Adrenal gland (tissue), 9 donors: ENCODE measurements at regions not wholly inside any gene's neighbourhood (a gene's known extent, or its start where the extent isn't known, plus 50 kb on each side); places are given as distances from the start of the nearest gene placed in this dataset.
"Not testable (repeated sequence)": the region's sequence is repeated elsewhere in the genome, so short reads cannot be mapped to it uniquely, and the experiment has no call there.

Experiments
- DNase-seq, 7 donors: peaks; one replicate each; pipeline ENCODE4 v3.0.0-alpha.2; 2019 to 2020
- H3K27ac ChIP-seq, 5 donors: fragments of 200-600 bp; sonication (generic) in 4 of 5; 1 replicate in 3 of 5; 2 replicates in 2 of 5; pipeline versions ENCODE4 v1.5.1 to v1.8.0; 2016 to 2020; ENCODE audit warnings: mild to moderate bottlenecking in 1 of 5
- H3K27me3 ChIP-seq: fragments of 200-600 bp; 2 replicates; pipeline ENCODE4 v1.8.0; 2021
- H3K36me3 ChIP-seq, 2 donors: fragments of 200-600 bp; replicated peaks in 1 of 2; 1 replicate in 1 of 2; 2 replicates in 1 of 2; pipeline versions ENCODE4 v1.5.1 to v1.8.0; 2018 to 2022
- H3K4me1 ChIP-seq, 2 donors: fragments of 200-600 bp; replicated peaks in 1 of 2; 1 replicate in 1 of 2; 2 replicates in 1 of 2; pipeline versions ENCODE4 v1.5.1 to v1.8.0; 2018 to 2021
- H3K4me3 ChIP-seq, 4 donors: fragments of 200-600 bp; sonication (generic) in 3 of 4; one replicate each; pipeline ENCODE4 v1.5.1; 2016 to 2018
- H3K9me3 ChIP-seq, 3 donors: fragments of 200-600 bp; sonication (generic) in 1 of 3; replicated peaks in 1 of 3; 1 replicate in 2 of 3; 2 replicates in 1 of 3; pipeline versions ENCODE4 v1.5.1 to v1.8.0; 2016 to 2021
- CTCF ChIP-seq, 6 experiments: fragments of 450-650 bp in 4 of 6; fragments of 200-600 bp in 2 of 6; sonication (generic) in 1 of 6; IDR thresholded peaks; 1 replicate in 5 of 6; 2 replicates in 1 of 6; pipeline versions ENCODE4 v1.5.1 to v1.8.0; 2016 to 2021; ENCODE audit warnings: antibody characterized with exemption in 6 of 6, mild to moderate bottlenecking in 2 of 6, moderate library complexity in 1 of 6
- POLR2A ChIP-seq, 2 donors: fragments of 450-650 bp; IDR thresholded peaks; one replicate each; pipeline ENCODE4 v1.6.1; 2017; ENCODE audit warnings: antibody characterized with exemption in 2 of 2, mild to moderate bottlenecking in 2 of 2, moderate library complexity in 1 of 2
- WGBS, 4 donors: extraction: QIAGEN DNeasy Blood & Tissue Kit in 2 of 4; methylation state at CpG; one replicate each; pipeline versions ENCODE4 v1.1.5 to v1.1.7; 2013 to 2017; 5-methylcytosine and 5-hydroxymethylcytosine counted together
- intact Hi-C, 2 donors: fragments of 100-400 bp; cut with DNase I; formaldehyde crosslinking; loops; one replicate each; pipeline versions ENCODE4 v1.14.1 to v1.15.0; 2022 to 2023
- donor health status: healthy with polysubstance abuse.
- donor health status: Bipolar disorder and iron deficiency.
- donor health status: DM: yes; HTN: yes; CAD: no.
- donor health status: DM: no; HTN: no; CAD: no.
- donor health status: DM: no; HTN: no; CAD: no.

DNA sequence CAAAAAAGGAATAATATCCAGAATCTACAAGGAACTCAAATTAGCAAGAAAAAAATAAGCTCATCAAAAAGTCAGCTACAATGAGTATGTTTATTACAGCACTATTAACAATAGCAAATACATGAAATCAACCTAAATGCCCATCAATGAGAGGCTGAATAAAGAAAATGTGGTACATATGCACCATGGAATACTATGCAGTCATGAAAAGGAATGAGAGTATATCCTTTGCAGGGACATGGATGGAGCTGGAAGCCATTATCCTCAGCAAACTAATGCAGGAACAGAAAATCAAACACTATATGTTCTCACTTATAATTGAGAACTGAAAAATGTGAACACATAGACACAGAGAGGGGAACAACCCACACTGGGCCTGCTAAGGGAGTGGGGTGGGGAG, 178.4 kb upstream of the IRS4 start:
- no peak overlapping the region for H3K27ac ChIP-seq
- no peaks in the 10 kb centered on the region for H3K4me1 ChIP-seq
- TF ChIP-seq POLR2A (IDR thresholded peaks at IDR 0.05) (no peak), CTCF (IDR thresholded peaks at IDR 0.05) (no peak)
- no peaks in the 10 kb centered on the region for H3K9me3 ChIP-seq
- H3K27me3 ChIP-seq = peaks cover 4% of the 10 kb centered on the region
- no peak for DNase-seq
- H3K4me3 ChIP-seq = no peak overlapping the region
- H3K36me3 ChIP-seq = no peaks in the 10 kb centered on the region
- intact Hi-C loops = no loop called here

DNA sequence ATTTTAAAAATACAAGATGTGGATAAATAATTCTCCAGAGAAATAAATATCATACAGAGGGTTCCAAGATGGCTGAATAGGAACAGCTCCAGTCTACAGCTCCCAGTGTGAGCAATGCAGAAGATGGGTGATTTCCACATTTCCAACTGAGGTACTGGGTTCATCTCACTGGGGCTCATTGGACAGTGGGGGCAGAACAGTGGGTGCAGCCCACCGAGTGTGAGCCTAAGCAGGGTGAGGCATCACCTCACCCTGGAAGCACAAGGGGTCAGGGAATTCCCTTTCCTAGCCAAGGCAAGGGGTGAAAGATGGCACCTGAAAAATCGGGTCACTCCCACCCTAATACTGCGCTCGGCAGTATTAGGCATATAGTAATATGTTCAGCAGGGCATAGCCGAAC, 167.5 kb upstream of the IRS4 start:
- H3K4me1 ChIP-seq, H3K36me3 ChIP-seq, H3K4me3 ChIP-seq, intact Hi-C loops, H3K27ac ChIP-seq, DNase-seq, H3K27me3 ChIP-seq, H3K9me3 ChIP-seq: not testable (repeated sequence)
- WGBS, 4 donors = 81 to 84% (median 82%) methylated on average over 4 to 5 of the region's 5 CpGs; no CpG with 5 or more reads in 1 of the 4 donors

DNA sequence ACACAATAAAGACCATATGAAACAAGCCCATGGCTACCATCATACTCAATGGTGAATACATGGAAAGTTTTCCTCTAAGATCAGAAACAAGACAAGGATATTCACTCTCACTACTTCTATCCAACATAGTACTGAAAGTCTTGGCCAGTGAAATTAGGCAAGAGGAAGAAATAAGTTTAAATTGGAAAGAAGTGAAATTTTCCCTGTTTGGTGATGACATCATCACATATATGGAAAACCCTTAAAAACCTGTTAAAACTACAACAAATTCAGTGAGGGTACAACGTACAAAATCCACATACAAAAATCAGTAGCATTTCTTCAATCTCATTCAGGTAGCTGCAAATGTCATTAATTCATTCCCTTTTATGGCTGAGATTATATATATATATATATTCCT, 164.0 kb upstream of the IRS4 start:
- Histone ChIP-seq H3K27ac (no peak overlapping the region), H3K9me3 (no peaks in the 10 kb centered on the region), H3K4me1 (no peaks in the 10 kb centered on the region), H3K4me3 (no peak overlapping the region), H3K27me3 (no peaks in the 10 kb centered on the region), H3K36me3 (no peaks in the 10 kb centered on the region)
- TF ChIP-seq CTCF (IDR thresholded peaks at IDR 0.05) (no peak), POLR2A (IDR thresholded peaks at IDR 0.05) (no peak)
- intact Hi-C loops = no loop called here
- 54 to 87% (median 67%) methylated on average over 1 of the region's 1 CpG for WGBS, 4 donors
- DNase-seq = no peak

GRCh38 chrX:108896349-108896748, 160.0 kb upstream of the IRS4 start:
- H3K4me3 ChIP-seq, H3K27ac ChIP-seq, H3K36me3 ChIP-seq, intact Hi-C loops, DNase-seq, H3K9me3 ChIP-seq, H3K4me1 ChIP-seq, H3K27me3 ChIP-seq: not testable (repeated sequence)

DNA sequence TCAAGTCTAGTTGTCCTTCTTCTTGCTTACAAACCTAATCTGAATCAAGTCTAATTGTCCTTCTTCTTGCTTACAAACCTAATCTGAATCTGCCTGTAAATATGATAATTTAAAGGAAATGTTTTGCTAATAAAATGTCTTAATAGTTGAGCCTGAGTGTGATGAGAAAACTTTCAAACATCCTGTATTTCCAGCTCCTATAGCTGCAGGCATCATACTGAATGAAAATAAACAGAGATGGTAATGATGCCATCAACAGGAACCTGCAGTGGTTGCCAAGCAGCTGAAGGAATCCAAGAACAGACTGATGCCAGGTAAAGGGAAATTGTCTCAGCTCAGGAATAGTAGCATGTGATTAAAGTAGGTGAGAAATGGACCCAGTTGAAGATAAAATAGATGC, 156.1 kb upstream of the IRS4 start:
- Histone ChIP-seq H3K9me3 (no peaks in the 10 kb centered on the region), H3K4me3 (no peak overlapping the region), H3K36me3 (no peaks in the 10 kb centered on the region), H3K4me1 (no peaks in the 10 kb centered on the region), H3K27ac (no peak overlapping the region), H3K27me3 (peaks cover 4% of the 10 kb centered on the region)
- intact Hi-C loops = no loop called here
- no peak for DNase-seq
- no peak for TF ChIP-seq POLR2A (IDR thresholded peaks at IDR 0.05)
- no peak for TF ChIP-seq CTCF (IDR thresholded peaks at IDR 0.05)

DNA sequence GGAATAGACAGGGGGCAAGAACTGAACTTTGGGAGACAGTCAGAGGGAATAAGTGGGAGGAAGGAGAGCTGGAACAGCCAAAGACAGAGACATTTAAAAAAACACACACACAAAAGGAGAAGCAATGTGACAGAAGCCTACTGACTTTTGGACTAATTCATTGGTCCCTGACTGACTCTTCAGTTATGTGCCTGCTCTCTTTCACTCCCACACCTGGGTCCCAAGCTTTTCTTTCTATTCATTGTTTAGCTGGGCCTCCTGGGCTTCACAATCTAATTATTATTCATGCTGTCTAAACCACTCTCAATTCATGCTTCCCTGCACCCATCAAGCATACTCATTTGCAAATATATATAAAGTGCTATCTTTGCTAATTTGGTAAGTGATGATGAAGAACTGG, 139.2 kb upstream of the IRS4 start:
- peaks cover 3% of the 10 kb centered on the region for H3K27me3 ChIP-seq
- intact Hi-C loops = no loop called here
- TF ChIP-seq POLR2A (IDR thresholded peaks at IDR 0.05) = no peak
- no peak for TF ChIP-seq CTCF (IDR thresholded peaks at IDR 0.05)
- H3K27ac ChIP-seq = no peak overlapping the region
- H3K36me3 ChIP-seq = no peaks in the 10 kb centered on the region
- H3K4me1 ChIP-seq = no peaks in the 10 kb centered on the region
- H3K9me3 ChIP-seq = no peaks in the 10 kb centered on the region
- H3K4me3 ChIP-seq = no peak overlapping the region
- DNase-seq = no peak

- intact Hi-C loops, H3K36me3 ChIP-seq, H3K9me3 ChIP-seq, H3K27me3 ChIP-seq, DNase-seq, H3K4me3 ChIP-seq, H3K27ac ChIP-seq, H3K4me1 ChIP-seq: not testable (repeated sequence)
- 67 to 90% (median 82%) methylated on average over 1 of the region's 1 CpG for WGBS, 4 donors
These were observed 106.7 kb upstream of the IRS4 start for GRCh38 chrX:108843039-108843438.
